IMR-90 (cell line): ENCODE measurements at regions not wholly inside any gene's neighbourhood (a gene's known extent, or its start where the extent isn't known, plus 50 kb on each side); places are given as distances from the start of the nearest gene placed in this dataset.
A peak's percentile ranks its signal among the peaks of the same experiment; 100 is the strongest.

Experiments
- ATAC-seq: fragments of 200-7000 bp; cut with Tn5 transposase; 2 replicates; pipeline ENCODE4 v1.9.1; 2020; ENCODE audit warnings: low read depth, mild to moderate bottlenecking, moderate library complexity
- BruUV-seq: library from RNA; stranded (reverse); fragments of 400-500 nt; replicated peaks from 2 replicates; lab custom pipeline; 2021; lab: Mats Ljungman, UMichigan
- CTCF ChIA-PET: fragments of 300-600 bp; formaldehyde crosslinking; extraction: SDS; loops from one replicate; lab custom pipeline; 2021; ENCODE audit warnings: antibody characterized with exemption; lab: Yijun Ruan, JAX
- POLR2A ChIA-PET: fragments of 300-600 bp; sonication (Branson Sonifier 250); formaldehyde crosslinking; loops from one replicate; lab custom pipeline; 2022; ENCODE audit warnings: antibody characterized with exemption; ENCODE audit not compliant: unreplicated experiment; lab: Charles Lee
- DNase-seq: peaks from one replicate; pipeline ENCODE4 v3.0.0; 2013
- H2AFZ ChIP-seq: replicated peaks from 2 replicates; pipeline ENCODE3; 2013; ENCODE audit warnings: low read length, mild to moderate bottlenecking; ENCODE audit not compliant: poor library complexity
- H2AK5ac ChIP-seq: 2 replicates; pipeline ENCODE4 v1.6.1; 2013; ENCODE audit warnings: low read depth, low read length, inconsistent platforms
- H2AK9ac ChIP-seq: replicated peaks from 2 replicates; pipeline ENCODE3; 2013; ENCODE audit warnings: mild to moderate bottlenecking, low read depth, low read length, moderate library complexity; ENCODE audit not compliant: poor library complexity
- H2BK120ac ChIP-seq: 2 replicates; pipeline ENCODE4 v1.6.1; 2013; ENCODE audit warnings: low read depth, low read length, inconsistent platforms
- H2BK15ac ChIP-seq: 3 replicates; pipeline ENCODE4 v1.6.1; 2013; ENCODE audit warnings: low read depth, low read length, inconsistent platforms
- H2BK20ac ChIP-seq: 2 replicates; pipeline ENCODE4 v1.6.1; 2013; ENCODE audit warnings: low read depth, mild to moderate bottlenecking, inconsistent platforms, low read length, moderate library complexity
- H2BK5ac ChIP-seq: 2 replicates; pipeline ENCODE4 v1.6.1; 2013; ENCODE audit warnings: mild to moderate bottlenecking, low read depth, low read length, inconsistent platforms; ENCODE audit not compliant: poor library complexity, severe bottlenecking
- H3K14ac ChIP-seq: replicated peaks from 2 replicates; pipeline ENCODE4 v1.6.1; 2013; ENCODE audit warnings: low read depth, low read length, inconsistent platforms
- H3K18ac ChIP-seq: 2 replicates; pipeline ENCODE4 v1.6.1; 2013; ENCODE audit warnings: low read depth, low read length, control low read depth
- H3K23ac ChIP-seq: 2 replicates; pipeline ENCODE4 v1.6.1; 2013; ENCODE audit warnings: low read depth, low read length, inconsistent platforms
- H3K27ac ChIP-seq: 2 replicates; pipeline ENCODE4 v1.5.1; 2013; ENCODE audit warnings: mild to moderate bottlenecking, control low read depth, low read length; ENCODE audit not compliant: insufficient read depth
- H3K27me3 ChIP-seq: 2 replicates; pipeline ENCODE4 v1.6.1; 2013; ENCODE audit warnings: low read length; ENCODE audit not compliant: control insufficient read depth, insufficient read depth
- H3K36me3 ChIP-seq: 2 replicates; pipeline ENCODE4 v1.6.1; 2013; ENCODE audit warnings: low read length, mixed read lengths; ENCODE audit not compliant: control insufficient read depth, insufficient read depth
- H3K4ac ChIP-seq: 2 replicates; pipeline ENCODE4 v1.6.1; 2013; ENCODE audit warnings: low read depth, low read length, inconsistent platforms
- H3K4me1 ChIP-seq: 2 replicates; pipeline ENCODE4 v1.6.1; 2013; ENCODE audit warnings: low read length, mixed read lengths; ENCODE audit not compliant: control insufficient read depth, insufficient read depth
- H3K4me2 ChIP-seq: 2 replicates; pipeline ENCODE4 v1.6.1; 2013; ENCODE audit warnings: low read depth, mild to moderate bottlenecking, control low read depth, low read length, moderate library complexity
- H3K4me3 ChIP-seq: 2 replicates; pipeline ENCODE4 v1.5.1; 2013; ENCODE audit warnings: low read depth, mild to moderate bottlenecking, control low read depth, low read length, moderate library complexity; ENCODE audit not compliant: insufficient read depth
- H3K56ac ChIP-seq: 2 replicates; pipeline ENCODE4 v1.6.1; 2013; ENCODE audit warnings: low read length, inconsistent platforms; ENCODE audit not compliant: insufficient read depth; ENCODE audit errors: extremely low read depth
- H3K79me1 ChIP-seq, 2 experiments: 2 replicates each; pipeline ENCODE4 v1.6.1; 2013; ENCODE audit warnings: low read length in 2 of 2, inconsistent platforms in 1 of 2, low read depth in 1 of 2
- H3K9ac ChIP-seq: 2 replicates; pipeline ENCODE4 v1.6.1; 2013; ENCODE audit warnings: low read depth, low read length, control low read depth
- H3K9me1 ChIP-seq: 2 replicates; pipeline ENCODE4 v1.6.1; 2013; ENCODE audit warnings: low read length, inconsistent platforms; ENCODE audit not compliant: insufficient read depth
- H3K9me3 ChIP-seq: 2 replicates; pipeline ENCODE4 v1.6.1; 2013; ENCODE audit warnings: low read length; ENCODE audit not compliant: control insufficient read depth, insufficient read depth
- H4K20me1 ChIP-seq: 2 replicates; pipeline ENCODE4 v1.6.1; 2013; ENCODE audit warnings: low read length, inconsistent platforms; ENCODE audit not compliant: insufficient read depth
- H4K5ac ChIP-seq: 2 replicates; pipeline ENCODE4 v1.6.1; 2013; ENCODE audit warnings: mild to moderate bottlenecking, low read depth, low read length, control low read depth
- H4K8ac ChIP-seq, 2 experiments: 2 replicates each; pipeline ENCODE4 v1.6.1; 2013; ENCODE audit warnings: low read depth in 2 of 2, low read length in 2 of 2, control low read depth in 1 of 2, inconsistent platforms in 1 of 2
- H4K91ac ChIP-seq: 2 replicates; pipeline ENCODE4 v1.6.1; 2013; ENCODE audit warnings: low read depth, low read length, inconsistent platforms; ENCODE audit not compliant: insufficient read depth
- RAD21 ChIP-seq: IDR thresholded peaks from 2 replicates; pipeline ENCODE4 v1.6.1; 2012; ENCODE audit warnings: low read length, improper control_type of control experiment
- WGBS, 2 experiments: methylation state at CpG; one replicate each; pipeline versions ENCODE4 v1.1.5 to v1.1.7; 2013; ENCODE audit warnings: missing lambda C conversion rate in 2 of 2; ENCODE audit not compliant: insufficient read length in 1 of 2; ENCODE audit errors: extremely low coverage in 2 of 2; 5-methylcytosine and 5-hydroxymethylcytosine counted together
- dilution Hi-C: fragments of 300-500 bp; cut with HindIII; formaldehyde crosslinking; loops from one replicate; pipeline ENCODE4 v1.14.3; 2018; ENCODE audit warnings: low sequenced_read_pairs; ENCODE audit not compliant: unreplicated experiment
- in situ Hi-C: fragments of 300-500 bp; cut with MboI; formaldehyde crosslinking; loops from 3 replicates; pipeline ENCODE4 v1.14.3; 2019; ENCODE audit warnings: low sequenced_read_pairs, inconsistent platforms, mixed read lengths
- intact Hi-C: fragments of 100-400 bp; cut with micrococcal nuclease; formaldehyde crosslinking; loops from 2 replicates; pipeline ENCODE4 v1.10.0; 2022

- Histone ChIP-seq H2BK20ac (no peak overlapping the region), H2BK5ac (no peak overlapping the region), H3K4me3 (no peak overlapping the region), H2AK5ac (no peak overlapping the region), H3K9ac (no peak overlapping the region), H3K4me1 (no peaks in the 10 kb centered on the region; the same call in 1 of the 2 replicates), H4K20me1 (no peaks in the 10 kb centered on the region; the same call in 1 of the 2 replicates), H3K79me1 (no peaks in the 10 kb centered on the region), H3K9me1 (no peaks in the 10 kb centered on the region), H3K4me2 (no peak overlapping the region), H3K14ac (no peak overlapping the region), H2AK9ac (peak overlapping the region; percentile 72), H4K8ac (no peak overlapping the region), H3K27ac (no peak overlapping the region), H4K5ac (no peak overlapping the region), H3K9me3 (peaks cover 5% of the 10 kb centered on the region; the same call in 1 of the 2 replicates), H3K23ac (no peak overlapping the region), H4K91ac (no peak overlapping the region), H3K36me3 (no peaks in the 10 kb centered on the region), H2BK15ac (no peak overlapping the region), H3K4ac (no peak overlapping the region), H2AFZ (no peak overlapping the region), H3K27me3 (no peaks in the 10 kb centered on the region; the same call in 1 of the 2 replicates), H3K56ac (no peak overlapping the region), H2BK120ac (no peak overlapping the region), H3K18ac (no peak overlapping the region)
- 48% methylated on average over 2 of the region's 9 CpGs; no CpG with 5 or more reads in 1 of the 2 experiments for WGBS, 2 experiments
- POLR2A ChIA-PET: no interaction called here
- CTCF ChIA-PET: interaction anchor here (2.5 kb wide), 1 partner anchor 22 kb away, joined by 7 read pairs; no protein-coding TSS in a partner anchor
- intact Hi-C loops: no loop called here
- TF ChIP-seq RAD21: no peak
- dilution Hi-C loops: no loop called here
- DNase-seq: no peak
- in situ Hi-C loops: no loop called here
- BruUV-seq: no TSS peak
- ATAC-seq: no peak
These were observed 148.0 kb downstream of the CTTN start for GRCh38 chr11:70546191-70546940.
